WTC11 (cell line): ENCODE measurements at regions not wholly inside any gene's neighbourhood (a gene's known extent, or its start where the extent isn't known, plus 50 kb on each side); places are given as distances from the start of the nearest gene placed in this dataset.

ENCODE experiments used
- CTCF ChIP-seq: fragments of 200-600 bp; IDR thresholded peaks from 2 replicates; pipeline ENCODE4 v1.8.0; 2022; ENCODE audit warnings: antibody characterized with exemption
- ESRRA ChIP-seq: sonication (generic); formaldehyde crosslinking; IDR thresholded peaks from 2 replicates; pipeline ENCODE4 v1.8.1; 2022; ENCODE audit warnings: mild to moderate bottlenecking, missing genetic modification reagents, borderline replicate concordance
- GTF2I ChIP-seq: fragments of 250-450 bp; sonication (Bioruptor Pico); conservative IDR thresholded peaks from 2 replicates; pipeline ENCODE4 v1.4.0; 2021; ENCODE audit warnings: mild to moderate bottlenecking
- IRF2 ChIP-seq: sonication (generic); formaldehyde crosslinking; IDR thresholded peaks from 2 replicates; pipeline ENCODE4 v1.8.0; 2022; ENCODE audit warnings: low read depth, missing genetic modification reagents, borderline replicate concordance
- KAT7 ChIP-seq: sonication (generic); formaldehyde crosslinking; IDR thresholded peaks from 2 replicates; pipeline ENCODE4 v1.8.1; 2023; ENCODE audit warnings: missing genetic modification reagents, mild to moderate bottlenecking, borderline replicate concordance
- MAX ChIP-seq: sonication (generic); formaldehyde crosslinking; IDR thresholded peaks from 2 replicates; pipeline ENCODE4 v1.8.0; 2022; ENCODE audit warnings: mild to moderate bottlenecking, missing genetic modification reagents
- MLX ChIP-seq: sonication (generic); formaldehyde crosslinking; IDR thresholded peaks from 2 replicates; pipeline ENCODE4 v1.8.1; 2023; ENCODE audit warnings: mild to moderate bottlenecking, missing genetic modification reagents, moderate library complexity
- RELA ChIP-seq: sonication (generic); formaldehyde crosslinking; IDR thresholded peaks from 2 replicates; pipeline ENCODE4 v1.8.1; 2022; ENCODE audit warnings: missing genetic modification reagents, mild to moderate bottlenecking, borderline replicate concordance
- RORB ChIP-seq: fragments of 250-450 bp; sonication (Bioruptor Pico); IDR thresholded peaks from 2 replicates; pipeline ENCODE4 v1.9.0; 2021; ENCODE audit warnings: mild to moderate bottlenecking
- TEAD4 ChIP-seq: sonication (generic); formaldehyde crosslinking; IDR thresholded peaks from 2 replicates; pipeline ENCODE4 v1.8.0; 2022; ENCODE audit warnings: mild to moderate bottlenecking, missing genetic modification reagents
- TP53 ChIP-seq: sonication (generic); formaldehyde crosslinking; IDR thresholded peaks from 2 replicates; pipeline ENCODE4 v1.8.1; 2023; ENCODE audit warnings: mild to moderate bottlenecking, missing genetic modification reagents
- ZBTB21 ChIP-seq: sonication (generic); formaldehyde crosslinking; IDR thresholded peaks from 2 replicates; pipeline ENCODE4 v1.8.1; 2023; ENCODE audit warnings: mild to moderate bottlenecking, missing genetic modification reagents, borderline replicate concordance
- ZNF281 ChIP-seq: sonication (generic); formaldehyde crosslinking; IDR thresholded peaks from 2 replicates; pipeline ENCODE4 v1.8.0; 2023; ENCODE audit warnings: mild to moderate bottlenecking, missing genetic modification reagents
- ZNF416 ChIP-seq: fragments of 250-450 bp; sonication (Bioruptor Pico); IDR thresholded peaks from 2 replicates; pipeline ENCODE4 v1.9.0; 2021; ENCODE audit warnings: mild to moderate bottlenecking, inconsistent platforms

- no peak for TF ChIP-seq CTCF
- TF ChIP-seq ESRRA (CRISPR knock-in tag) = no peak
- no peak for TF ChIP-seq IRF2 (CRISPR knock-in tag)
- no peak for TF ChIP-seq KAT7 (CRISPR knock-in tag)
- TF ChIP-seq RELA = no peak
- no peak for TF ChIP-seq RORB
- TF ChIP-seq GTF2I (CRISPR knock-in tag) = no peak
- TF ChIP-seq MAX (CRISPR knock-in tag) = no peak
- TF ChIP-seq ZNF416 (CRISPR knock-in tag) = no peak
- TF ChIP-seq TP53 (CRISPR knock-in tag) = no peak
- no peak for TF ChIP-seq MLX (CRISPR knock-in tag)
- no peak for TF ChIP-seq ZNF281
- TF ChIP-seq ZBTB21 = no peak
- no peak for TF ChIP-seq TEAD4 (CRISPR knock-in tag)
Observed at GRCh38 chr4:134691915-134692314, 490.3 kb upstream of the PABPC4L start.
